ENCODE measurements at regions not wholly inside any gene's neighbourhood (a gene's known extent, or its start where the extent isn't known, plus 50 kb on each side); places are given as distances from the start of the nearest gene placed in this dataset.

GRCh38 chr3:24951180-24951579 is 456.5 kb upstream of the THRB start:
- Mint-ChIP-seq H3K9me3 (no peaks in the 10 kb centered on the region), H3K4me3 (no peak overlapping the region), H3K36me3 (no peaks in the 10 kb centered on the region), H3K27me3 (peaks cover 2% of the 10 kb centered on the region), H3K4me1 (no peaks in the 10 kb centered on the region), H3K27ac (no peak overlapping the region)
- no peak for ATAC-seq (ENCODE audit: low read depth)
- DNase-seq = no peak
- POLR2A ChIA-PET = no interaction called here

GRCh38 chr3:24952388-24952787 is 457.7 kb upstream of the THRB start:
- Mint-ChIP-seq H3K4me1 (no peaks in the 10 kb centered on the region), H3K9me3 (no peaks in the 10 kb centered on the region), H3K36me3 (no peaks in the 10 kb centered on the region), H3K27me3 (peaks cover 2% of the 10 kb centered on the region), H3K4me3 (no peak overlapping the region), H3K27ac (no peak overlapping the region)
- ATAC-seq (ENCODE audit: low read depth) (no peak), DNase-seq (no peak)
- POLR2A ChIA-PET = no interaction called here

GRCh38 chr3:24953060-24953771 is 458.6 kb upstream of the THRB start:
- Mint-ChIP-seq H3K36me3 (no peaks in the 10 kb centered on the region), H3K4me1 (no peaks in the 10 kb centered on the region), H3K9me3 (no peaks in the 10 kb centered on the region), H3K27me3 (peaks cover 2% of the 10 kb centered on the region), H3K27ac (no peak overlapping the region), H3K4me3 (no peak overlapping the region)
- DNase-seq = no peak
- POLR2A ChIA-PET = no interaction called here
- no peak for ATAC-seq (ENCODE audit: low read depth)

GRCh38 chr3:24956613-24957012 is 462.0 kb upstream of the THRB start:
- Mint-ChIP-seq H3K4me1 (no peaks in the 10 kb centered on the region), H3K4me3 (no peak overlapping the region), H3K9me3 (no peaks in the 10 kb centered on the region), H3K36me3 (no peaks in the 10 kb centered on the region), H3K27ac (no peak overlapping the region), H3K27me3 (no peaks in the 10 kb centered on the region)
- POLR2A ChIA-PET = no interaction called here
- DNase-seq (no peak), ATAC-seq (ENCODE audit: low read depth) (no peak)

- ATAC-seq (ENCODE audit: low read depth) (no peak), DNase-seq (no peak)
- Mint-ChIP-seq H3K27me3 (no peaks in the 10 kb centered on the region), H3K4me1 (no peaks in the 10 kb centered on the region), H3K9me3 (no peaks in the 10 kb centered on the region), H3K27ac (no peak overlapping the region), H3K36me3 (no peaks in the 10 kb centered on the region), H3K4me3 (no peak overlapping the region)
- POLR2A ChIA-PET = no interaction called here
Observed at GRCh38 chr3:24958271-24958670, 463.6 kb upstream of the THRB start.

GRCh38 chr3:24958910-24959447 is 464.3 kb upstream of the THRB start:
- H3K4me1 Mint-ChIP-seq = no peaks in the 10 kb centered on the region
- H3K36me3 Mint-ChIP-seq = no peaks in the 10 kb centered on the region
- no peak overlapping the region for H3K27ac Mint-ChIP-seq
- H3K4me3 Mint-ChIP-seq = no peak overlapping the region
- POLR2A ChIA-PET = no interaction called here
- no peak for ATAC-seq (ENCODE audit: low read depth)
- H3K27me3 Mint-ChIP-seq = no peaks in the 10 kb centered on the region
- no peaks in the 10 kb centered on the region for H3K9me3 Mint-ChIP-seq
- DNase-seq = no peak

GRCh38 chr3:24963762-24964625 is 464.1 kb upstream of the RARB start:
- Mint-ChIP-seq H3K36me3 (no peaks in the 10 kb centered on the region), H3K4me1 (no peaks in the 10 kb centered on the region), H3K27ac (no peak overlapping the region), H3K4me3 (no peak overlapping the region), H3K9me3 (no peaks in the 10 kb centered on the region), H3K27me3 (no peaks in the 10 kb centered on the region)
- DNase-seq (no peak), ATAC-seq (ENCODE audit: low read depth) (no peak)
- POLR2A ChIA-PET = no interaction called here

- H3K9me3 Mint-ChIP-seq = no peaks in the 10 kb centered on the region
- H3K27ac Mint-ChIP-seq = no peak overlapping the region
- no peak overlapping the region for H3K4me3 Mint-ChIP-seq
- POLR2A ChIA-PET = no interaction called here
- no peaks in the 10 kb centered on the region for H3K27me3 Mint-ChIP-seq
- no peaks in the 10 kb centered on the region for H3K36me3 Mint-ChIP-seq
- DNase-seq = no peak
- no peaks in the 10 kb centered on the region for H3K4me1 Mint-ChIP-seq
- no peak for ATAC-seq (ENCODE audit: low read depth)
Observed at GRCh38 chr3:24965706-24966385, 462.2 kb upstream of the RARB start.

- Mint-ChIP-seq H3K27me3 (no peaks in the 10 kb centered on the region), H3K9me3 (no peaks in the 10 kb centered on the region), H3K4me3 (no peak overlapping the region), H3K4me1 (no peaks in the 10 kb centered on the region), H3K27ac (no peak overlapping the region), H3K36me3 (no peaks in the 10 kb centered on the region)
- DNase-seq = no peak
- ATAC-seq (ENCODE audit: low read depth) = no peak
- POLR2A ChIA-PET = no interaction called here
Observed at GRCh38 chr3:24968036-24968435, 460.0 kb upstream of the RARB start.

GRCh38 chr3:24972491-24972890 is 455.6 kb upstream of the RARB start:
- no peak for ATAC-seq (ENCODE audit: low read depth)
- Mint-ChIP-seq H3K27me3 (no peaks in the 10 kb centered on the region), H3K9me3 (no peaks in the 10 kb centered on the region), H3K4me3 (no peak overlapping the region), H3K4me1 (no peaks in the 10 kb centered on the region), H3K36me3 (no peaks in the 10 kb centered on the region), H3K27ac (no peak overlapping the region)
- POLR2A ChIA-PET = no interaction called here
- DNase-seq = no peak

- Mint-ChIP-seq H3K27ac (no peak overlapping the region), H3K27me3 (no peaks in the 10 kb centered on the region), H3K9me3 (peaks cover 2% of the 10 kb centered on the region), H3K36me3 (no peaks in the 10 kb centered on the region), H3K4me3 (no peak overlapping the region), H3K4me1 (no peaks in the 10 kb centered on the region)
- ATAC-seq (ENCODE audit: low read depth) (no peak), DNase-seq (no peak)
- POLR2A ChIA-PET = no interaction called here
Observed at GRCh38 chr3:24981309-24981708, 446.8 kb upstream of the RARB start.

GRCh38 chr3:24981924-24982323 is 446.1 kb upstream of the RARB start:
- Mint-ChIP-seq H3K27ac (no peak overlapping the region), H3K36me3 (no peaks in the 10 kb centered on the region), H3K9me3 (peaks cover 2% of the 10 kb centered on the region), H3K27me3 (no peaks in the 10 kb centered on the region), H3K4me3 (no peak overlapping the region), H3K4me1 (no peaks in the 10 kb centered on the region)
- POLR2A ChIA-PET = no interaction called here
- ATAC-seq (ENCODE audit: low read depth) = no peak
- DNase-seq = no peak

GRCh38 chr3:24985668-24986067 is 442.4 kb upstream of the RARB start:
- Mint-ChIP-seq H3K36me3 (no peaks in the 10 kb centered on the region), H3K4me3 (no peak overlapping the region), H3K4me1 (no peaks in the 10 kb centered on the region), H3K27ac (no peak overlapping the region), H3K9me3 (no peaks in the 10 kb centered on the region), H3K27me3 (no peaks in the 10 kb centered on the region)
- ATAC-seq (ENCODE audit: low read depth) = no peak
- DNase-seq = no peak
- POLR2A ChIA-PET = no interaction called here

- no peaks in the 10 kb centered on the region for H3K4me1 Mint-ChIP-seq
- POLR2A ChIA-PET = no interaction called here
- no peak for ATAC-seq (ENCODE audit: low read depth)
Observed at GRCh38 chr3:24986612-24987011, 441.5 kb upstream of the RARB start.

More at GRCh38 chr3:24986612-24987011, 441.5 kb upstream of the RARB start:
- Mint-ChIP-seq H3K9me3 (no peaks in the 10 kb centered on the region), H3K27me3 (no peaks in the 10 kb centered on the region), H3K36me3 (no peaks in the 10 kb centered on the region), H3K27ac (no peak overlapping the region), H3K4me3 (no peak overlapping the region)
- no peak for DNase-seq
